LoVo (cell line): ENCODE measurements at regions not wholly inside any gene's neighbourhood (a gene's known extent, or its start where the extent isn't known, plus 50 kb on each side); places are given as distances from the start of the nearest gene placed in this dataset.

Source experiments
- DNase-seq: peaks from one replicate; pipeline ENCODE4 v3.0.0-alpha.2; 2016; ENCODE audit warnings: low spot score

GRCh38 chr2:8432706-8433336, 249.0 kb upstream of the ID2 start:
- no peak for DNase-seq

- no peak for DNase-seq
These were observed 248.5 kb upstream of the ID2 start for GRCh38 chr2:8433390-8433789.

- no peak for DNase-seq
These were observed 246.2 kb upstream of the ID2 start for GRCh38 chr2:8435608-8436007.

GRCh38 chr2:8436585-8436984, 245.3 kb upstream of the ID2 start:
- DNase-seq = no peak

GRCh38 chr2:8437228-8437948, 244.5 kb upstream of the ID2 start:
- no peak for DNase-seq

- DNase-seq = no peak
These were observed 243.9 kb upstream of the ID2 start for GRCh38 chr2:8437949-8438400.

- DNase-seq = no peak
These were observed 243.4 kb upstream of the ID2 start for GRCh38 chr2:8438476-8438875.

GRCh38 chr2:8438996-8439395, 242.9 kb upstream of the ID2 start:
- no peak for DNase-seq

- DNase-seq = no peak
These were observed 241.7 kb upstream of the ID2 start for GRCh38 chr2:8440029-8440778.

GRCh38 chr2:8441371-8441770, 240.5 kb upstream of the ID2 start:
- DNase-seq = no peak

GRCh38 chr2:8441986-8442385, 239.9 kb upstream of the ID2 start:
- DNase-seq = no peak

- DNase-seq = no peak
These were observed 238.9 kb upstream of the ID2 start for GRCh38 chr2:8442833-8443486.

- DNase-seq = no peak
These were observed 236.3 kb upstream of the ID2 start for GRCh38 chr2:8445580-8445979.

- peak; percentile 38 for DNase-seq
These were observed 235.1 kb upstream of the ID2 start for GRCh38 chr2:8446751-8447150.

- peak; percentile 73 for DNase-seq
These were observed 234.1 kb upstream of the ID2 start for GRCh38 chr2:8447610-8448221.

GRCh38 chr2:8448824-8449556, 232.9 kb upstream of the ID2 start:
- peak; percentile 14 for DNase-seq

GRCh38 chr2:8451273-8451672, 230.6 kb upstream of the ID2 start:
- DNase-seq = no peak

GRCh38 chr2:8452296-8452695, 229.6 kb upstream of the ID2 start:
- no peak for DNase-seq

GRCh38 chr2:8452979-8453903, 228.6 kb upstream of the ID2 start:
- peak; percentile 62 for DNase-seq

GRCh38 chr2:8453904-8454302, 228.0 kb upstream of the ID2 start:
- DNase-seq = peak; percentile 32
